ENCODE measurements at regions not wholly inside any gene's neighbourhood (a gene's known extent, or its start where the extent isn't known, plus 50 kb on each side); places are given as distances from the start of the nearest gene placed in this dataset.

GRCh38 chr10:120702032-120702431 is 149.1 kb upstream of the WDR11 start:
- Histone ChIP-seq H3K4me1 (ENCODE audit: insufficient read depth, insufficient read length) (no peaks in the 10 kb centered on the region), H3K36me3 (ENCODE audit: insufficient read depth, insufficient read length, low read length) (no peaks in the 10 kb centered on the region), H3K27me3 (ENCODE audit: insufficient read depth, insufficient read length) (no peaks in the 10 kb centered on the region), H3K4me3 (ENCODE audit: insufficient read length, low read depth) (no peak overlapping the region), H3K9ac (ENCODE audit: insufficient read length, low read depth) (no peak overlapping the region), H3K9me3 (ENCODE audit: insufficient read depth, low read length) (peaks cover 12% of the 10 kb centered on the region)
- TF ChIP-seq SUZ12 (IDR thresholded peaks at IDR 0.05; ENCODE audit: extremely low read depth, insufficient read depth, insufficient read length), result no peak
- no peak for TF ChIP-seq YY1 (IDR thresholded peaks at IDR 0.05; ENCODE audit: insufficient read depth, insufficient read length)
- TF ChIP-seq ZNF274 (IDR thresholded peaks at IDR 0.05; ENCODE audit: low read depth, low read length), result no peak
- DNase-seq (ENCODE audit: low read depth, low spot score), result no peak

GRCh38 chr10:120705309-120705708 is 145.9 kb upstream of the WDR11 start:
- Histone ChIP-seq H3K9me3 (ENCODE audit: insufficient read depth, low read length) (no peaks in the 10 kb centered on the region), H3K36me3 (ENCODE audit: insufficient read depth, insufficient read length, low read length) (no peaks in the 10 kb centered on the region), H3K4me1 (ENCODE audit: insufficient read depth, insufficient read length) (no peaks in the 10 kb centered on the region), H3K27me3 (ENCODE audit: insufficient read depth, insufficient read length) (no peaks in the 10 kb centered on the region), H3K4me3 (ENCODE audit: insufficient read length, low read depth) (no peak overlapping the region), H3K9ac (ENCODE audit: insufficient read length, low read depth) (no peak overlapping the region)
- DNase-seq (ENCODE audit: low read depth, low spot score), result no peak
- TF ChIP-seq SUZ12 (IDR thresholded peaks at IDR 0.05; ENCODE audit: extremely low read depth, insufficient read depth, insufficient read length) (no peak), ZNF274 (IDR thresholded peaks at IDR 0.05; ENCODE audit: low read depth, low read length) (no peak), YY1 (IDR thresholded peaks at IDR 0.05; ENCODE audit: insufficient read depth, insufficient read length) (no peak)

GRCh38 chr10:120710076-120710475 is 141.1 kb upstream of the WDR11 start:
- no peak for DNase-seq (ENCODE audit: low read depth, low spot score)
- H3K27me3 ChIP-seq (ENCODE audit: insufficient read depth, insufficient read length), result no peaks in the 10 kb centered on the region
- no peak for TF ChIP-seq SUZ12 (IDR thresholded peaks at IDR 0.05; ENCODE audit: extremely low read depth, insufficient read depth, insufficient read length)
- no peak for TF ChIP-seq ZNF274 (IDR thresholded peaks at IDR 0.05; ENCODE audit: low read depth, low read length)
- no peak for TF ChIP-seq YY1 (IDR thresholded peaks at IDR 0.05; ENCODE audit: insufficient read depth, insufficient read length)
- no peaks in the 10 kb centered on the region for H3K36me3 ChIP-seq (ENCODE audit: insufficient read depth, insufficient read length, low read length)
- H3K4me3 ChIP-seq (ENCODE audit: insufficient read length, low read depth), result no peak overlapping the region
- no peak overlapping the region for H3K9ac ChIP-seq (ENCODE audit: insufficient read length, low read depth)
- H3K4me1 ChIP-seq (ENCODE audit: insufficient read depth, insufficient read length), result no peaks in the 10 kb centered on the region
- H3K9me3 ChIP-seq (ENCODE audit: insufficient read depth, low read length), result no peaks in the 10 kb centered on the region

DNA sequence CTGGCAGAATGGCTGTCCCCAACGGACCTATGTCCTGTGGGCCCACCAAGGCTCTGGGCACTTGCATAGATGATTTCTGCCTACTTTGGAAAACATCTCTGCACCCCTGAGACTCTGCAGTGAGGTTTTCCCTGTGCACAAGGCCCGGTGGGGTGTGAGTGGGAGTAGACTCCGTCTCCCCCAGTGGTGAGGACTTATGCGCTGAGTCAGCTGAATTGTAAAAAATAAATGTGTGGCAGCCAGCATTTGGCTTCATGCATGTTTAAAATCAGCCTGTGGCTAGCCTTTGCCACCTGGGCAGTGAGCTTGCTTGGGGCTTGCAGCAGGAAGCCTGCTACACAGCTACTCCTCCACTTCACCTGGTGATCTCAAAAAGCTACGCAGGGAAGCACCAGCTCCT is 139.3 kb upstream of the WDR11 start:
- Histone ChIP-seq H3K4me1 (ENCODE audit: insufficient read depth, insufficient read length) (no peaks in the 10 kb centered on the region), H3K9me3 (ENCODE audit: insufficient read depth, low read length) (no peaks in the 10 kb centered on the region), H3K27me3 (ENCODE audit: insufficient read depth, insufficient read length) (no peaks in the 10 kb centered on the region), H3K9ac (ENCODE audit: insufficient read length, low read depth) (no peak overlapping the region), H3K36me3 (ENCODE audit: insufficient read depth, insufficient read length, low read length) (no peaks in the 10 kb centered on the region), H3K4me3 (ENCODE audit: insufficient read length, low read depth) (no peak overlapping the region)
- no peak for DNase-seq (ENCODE audit: low read depth, low spot score)
- TF ChIP-seq ZNF274 (IDR thresholded peaks at IDR 0.05; ENCODE audit: low read depth, low read length), result no peak
- no peak for TF ChIP-seq YY1 (IDR thresholded peaks at IDR 0.05; ENCODE audit: insufficient read depth, insufficient read length)
- no peak for TF ChIP-seq SUZ12 (IDR thresholded peaks at IDR 0.05; ENCODE audit: extremely low read depth, insufficient read depth, insufficient read length)

DNA sequence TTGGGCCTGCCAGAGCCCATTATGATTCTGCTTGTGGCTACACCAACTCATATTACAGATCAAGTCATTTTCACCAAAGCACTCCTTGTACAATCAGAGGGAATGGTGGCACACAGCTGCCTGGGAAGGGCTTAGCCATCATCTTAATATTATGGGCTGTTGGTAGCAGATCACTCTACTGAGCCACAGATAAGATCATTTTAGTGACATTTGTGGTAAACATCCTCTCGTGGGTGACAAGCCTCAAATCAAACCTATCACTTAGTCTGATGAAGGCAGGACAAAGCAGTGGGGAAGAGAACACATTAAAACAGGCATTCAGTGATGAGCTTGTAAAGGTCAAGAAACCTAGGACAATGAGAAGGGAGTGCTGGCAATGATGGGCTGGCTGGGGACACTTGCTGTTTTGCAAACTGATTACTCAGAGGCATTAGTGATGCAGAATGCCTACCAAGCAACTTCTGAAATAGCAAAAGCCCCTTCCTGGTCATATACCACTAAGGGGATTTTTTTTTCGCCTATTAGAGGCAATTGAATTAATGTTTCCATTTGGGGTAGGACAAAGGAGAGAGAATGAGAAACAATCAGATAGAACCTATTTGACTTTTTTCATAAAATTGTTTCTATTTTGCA is 137.5 kb upstream of the WDR11 start:
- Histone ChIP-seq H3K4me1 (ENCODE audit: insufficient read depth, insufficient read length) (no peaks in the 10 kb centered on the region), H3K4me3 (ENCODE audit: insufficient read length, low read depth) (no peak overlapping the region), H3K36me3 (ENCODE audit: insufficient read depth, insufficient read length, low read length) (no peaks in the 10 kb centered on the region), H3K27me3 (ENCODE audit: insufficient read depth, insufficient read length) (no peaks in the 10 kb centered on the region), H3K9ac (ENCODE audit: insufficient read length, low read depth) (no peak overlapping the region), H3K9me3 (ENCODE audit: insufficient read depth, low read length) (no peaks in the 10 kb centered on the region; the same call in 1 of the 2 replicates)
- DNase-seq (ENCODE audit: low read depth, low spot score), result no peak
- TF ChIP-seq ZNF274 (IDR thresholded peaks at IDR 0.05; ENCODE audit: low read depth, low read length) (no peak), SUZ12 (IDR thresholded peaks at IDR 0.05; ENCODE audit: extremely low read depth, insufficient read depth, insufficient read length) (no peak)

DNA sequence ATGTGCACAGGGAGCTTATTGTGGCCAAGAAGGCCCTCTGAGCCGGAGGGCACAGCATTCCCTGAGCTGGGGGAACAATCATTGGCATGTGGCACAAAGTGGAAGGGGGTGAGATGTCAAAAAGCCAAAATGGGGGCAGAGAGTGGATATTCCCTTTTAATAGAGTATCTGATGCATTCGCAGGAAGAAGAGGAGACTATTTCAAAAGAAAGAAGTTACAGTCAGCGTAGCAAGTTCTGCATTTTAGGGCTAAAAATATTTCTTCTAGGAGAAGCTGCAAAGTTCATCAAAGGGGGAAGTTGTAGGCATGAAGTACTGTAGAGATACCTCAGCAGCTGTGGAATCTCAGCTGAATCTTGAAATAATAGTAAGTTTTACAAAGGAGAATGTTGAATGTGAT is 136.0 kb upstream of the WDR11 start:
- no peaks in the 10 kb centered on the region for H3K36me3 ChIP-seq (ENCODE audit: insufficient read depth, insufficient read length, low read length)
- no peak overlapping the region for H3K9ac ChIP-seq (ENCODE audit: insufficient read length, low read depth)
- H3K9me3 ChIP-seq (ENCODE audit: insufficient read depth, low read length), result no peaks in the 10 kb centered on the region; the same call in 1 of the 2 replicates
- TF ChIP-seq SUZ12 (IDR thresholded peaks at IDR 0.05; ENCODE audit: extremely low read depth, insufficient read depth, insufficient read length) (no peak), YY1 (IDR thresholded peaks at IDR 0.05; ENCODE audit: insufficient read depth, insufficient read length) (no peak), ZNF274 (IDR thresholded peaks at IDR 0.05; ENCODE audit: low read depth, low read length) (no peak)
- no peak overlapping the region for H3K4me3 ChIP-seq (ENCODE audit: insufficient read length, low read depth)
- no peaks in the 10 kb centered on the region for H3K27me3 ChIP-seq (ENCODE audit: insufficient read depth, insufficient read length)
- no peaks in the 10 kb centered on the region for H3K4me1 ChIP-seq (ENCODE audit: insufficient read depth, insufficient read length)
- DNase-seq (ENCODE audit: low read depth, low spot score), result no peak

- DNase-seq (ENCODE audit: low read depth, low spot score), result no peak
- Histone ChIP-seq H3K27me3 (ENCODE audit: insufficient read depth, insufficient read length) (no peaks in the 10 kb centered on the region), H3K9ac (ENCODE audit: insufficient read length, low read depth) (no peak overlapping the region), H3K36me3 (ENCODE audit: insufficient read depth, insufficient read length, low read length) (no peaks in the 10 kb centered on the region), H3K4me3 (ENCODE audit: insufficient read length, low read depth) (no peak overlapping the region), H3K9me3 (ENCODE audit: insufficient read depth, low read length) (no peaks in the 10 kb centered on the region; the same call in 1 of the 2 replicates), H3K4me1 (ENCODE audit: insufficient read depth, insufficient read length) (no peaks in the 10 kb centered on the region)
- no peak for TF ChIP-seq ZNF274 (IDR thresholded peaks at IDR 0.05; ENCODE audit: low read depth, low read length)
- no peak for TF ChIP-seq SUZ12 (IDR thresholded peaks at IDR 0.05; ENCODE audit: extremely low read depth, insufficient read depth, insufficient read length)
- no peak for TF ChIP-seq YY1 (IDR thresholded peaks at IDR 0.05; ENCODE audit: insufficient read depth, insufficient read length)
These were observed 131.8 kb upstream of the WDR11 start for GRCh38 chr10:120719333-120719732.

All from NT2/D1 (cell line).